Adipocyte (in vitro differentiated cells): ENCODE measurements at regions not wholly inside any gene's neighbourhood (a gene's known extent, or its start where the extent isn't known, plus 50 kb on each side); places are given as distances from the start of the nearest gene placed in this dataset.
"Not testable (repeated sequence)": the region's sequence is repeated elsewhere in the genome, so short reads cannot be mapped to it uniquely, and the experiment has no call there.

Experiments used
- DNase-seq: peaks from one replicate; pipeline ENCODE4 v3.0.0-alpha.2; 2015; ENCODE audit warnings: low read depth
- H3K27me3 ChIP-seq: replicated peaks from 2 replicates; pipeline ENCODE4 v1.7.0; 2013; ENCODE audit warnings: mild to moderate bottlenecking, low read length, moderate library complexity; ENCODE audit not compliant: control insufficient read depth, insufficient read depth
- H3K36me3 ChIP-seq: 2 replicates; pipeline ENCODE4 v1.7.0; 2013; ENCODE audit warnings: low read length, mild to moderate bottlenecking, moderate library complexity; ENCODE audit not compliant: control insufficient read depth, insufficient read depth, severe bottlenecking
- H3K4me1 ChIP-seq: 2 replicates; pipeline ENCODE4 v1.7.0; 2013; ENCODE audit warnings: mild to moderate bottlenecking, low read length, moderate library complexity; ENCODE audit not compliant: control insufficient read depth, insufficient read depth
- H3K4me3 ChIP-seq: 2 replicates; pipeline ENCODE4 v1.7.0; 2013; ENCODE audit warnings: mild to moderate bottlenecking, low read length, moderate library complexity
- H3K9ac ChIP-seq: 2 replicates; pipeline ENCODE4 v1.7.0; 2013; ENCODE audit warnings: mild to moderate bottlenecking, low read length, moderate library complexity
- H3K9me3 ChIP-seq: 2 replicates; pipeline ENCODE4 v1.7.0; 2013; ENCODE audit warnings: mild to moderate bottlenecking, low read length, moderate library complexity; ENCODE audit not compliant: control insufficient read depth

- Histone ChIP-seq H3K4me3 (no peak overlapping the region), H3K9me3 (no peaks in the 10 kb centered on the region), H3K36me3 (no peaks in the 10 kb centered on the region), H3K9ac (no peak overlapping the region), H3K4me1 (no peaks in the 10 kb centered on the region), H3K27me3 (peaks cover 8% of the 10 kb centered on the region)
- no peak for DNase-seq
Measured at GRCh38 chr14:21933681-21934080, 260.1 kb upstream of the OR4E1 start.

DNA sequence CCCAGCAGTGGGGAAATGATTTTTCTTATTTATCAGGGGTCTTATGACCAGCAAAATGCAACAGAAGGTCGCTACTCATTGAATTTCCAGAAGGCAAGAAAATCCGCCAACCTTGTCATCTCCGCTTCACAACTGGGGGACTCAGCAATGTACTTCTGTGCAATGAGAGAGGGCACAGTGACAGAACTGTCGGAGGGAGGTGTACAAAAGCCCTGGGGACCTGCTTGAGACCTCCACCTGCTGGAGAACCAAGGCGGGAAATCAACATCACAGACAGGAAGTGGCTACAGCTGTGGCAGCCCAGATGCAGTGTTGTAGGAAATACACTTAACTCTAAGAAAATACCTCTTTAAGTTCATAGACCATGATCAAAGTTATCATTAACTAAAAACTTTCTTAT, 250.9 kb upstream of the OR4E1 start:
- Histone ChIP-seq H3K9me3 (no peaks in the 10 kb centered on the region), H3K4me3 (no peak overlapping the region), H3K27me3 (peaks cover 13% of the 10 kb centered on the region), H3K36me3 (no peaks in the 10 kb centered on the region), H3K9ac (no peak overlapping the region), H3K4me1 (no peaks in the 10 kb centered on the region)
- no peak for DNase-seq

DNA sequence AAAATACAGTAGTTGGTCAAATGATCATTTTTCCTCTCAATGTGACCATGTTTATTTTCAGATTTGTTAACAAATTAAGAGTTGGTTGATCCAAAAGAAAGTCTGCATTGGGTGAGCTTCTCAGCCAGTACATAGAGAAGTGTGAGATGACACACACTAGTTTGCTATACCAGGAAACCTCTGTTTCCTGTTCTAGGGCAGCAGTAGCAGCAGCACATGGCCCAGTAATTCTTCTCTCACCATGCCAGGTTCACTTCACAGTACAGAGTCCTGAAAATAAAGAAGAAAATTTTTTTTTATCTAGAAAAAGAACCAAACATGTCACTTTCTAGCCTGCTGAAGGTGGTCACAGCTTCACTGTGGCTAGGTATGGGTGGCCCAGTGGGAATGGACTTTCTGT, 250.2 kb upstream of the OR4E1 start:
- Histone ChIP-seq H3K4me3 (no peak overlapping the region), H3K36me3 (no peaks in the 10 kb centered on the region), H3K27me3 (peaks cover 13% of the 10 kb centered on the region), H3K9ac (no peak overlapping the region), H3K4me1 (no peaks in the 10 kb centered on the region), H3K9me3 (no peaks in the 10 kb centered on the region)
- DNase-seq, result no peak

- Histone ChIP-seq H3K9me3 (no peaks in the 10 kb centered on the region), H3K4me1 (no peaks in the 10 kb centered on the region), H3K4me3 (no peak overlapping the region), H3K9ac (no peak overlapping the region), H3K27me3 (peaks cover 11% of the 10 kb centered on the region), H3K36me3 (no peaks in the 10 kb centered on the region)
- DNase-seq, result no peak
Measured at GRCh38 chr14:21921453-21921852, 247.8 kb upstream of the OR4E1 start.

DNA sequence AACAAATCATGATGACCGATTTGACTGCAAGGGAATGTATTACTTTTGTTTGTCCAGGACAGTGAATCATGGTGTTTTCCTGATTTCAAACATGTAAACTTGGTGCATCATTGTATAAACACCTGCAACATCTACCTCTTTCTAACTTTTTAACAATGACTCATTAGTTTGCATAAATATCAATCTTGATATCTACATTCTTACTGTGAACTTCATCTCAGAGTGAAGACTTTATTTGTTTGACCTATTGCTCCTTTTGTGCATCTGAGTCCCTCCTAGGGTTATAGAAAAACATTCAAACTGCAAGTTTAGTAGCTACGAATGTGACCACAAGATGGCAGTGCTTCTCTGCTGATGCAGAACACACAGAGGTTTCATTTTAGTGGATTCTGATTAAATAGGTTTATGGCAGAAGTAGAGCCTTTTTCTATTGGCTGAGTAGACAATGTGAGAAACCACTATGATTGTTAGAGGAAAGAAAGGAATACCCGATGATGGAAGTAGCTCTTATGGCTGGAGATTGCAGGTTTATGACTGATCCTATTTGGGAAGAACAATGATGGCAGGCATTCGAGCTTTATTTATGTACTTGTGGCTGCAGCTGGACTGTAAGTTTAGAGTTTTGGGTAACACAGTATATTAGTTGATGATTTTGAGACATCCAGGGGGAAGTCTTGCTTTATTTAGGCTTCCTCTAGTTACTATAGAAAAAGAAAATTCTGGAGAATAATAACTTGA, 244.2 kb upstream of the OR4E1 start:
- H3K9ac ChIP-seq, result no peak overlapping the region
- peak; percentile 64 for DNase-seq
- H3K4me3 ChIP-seq, result peak overlapping the region; percentile 9
- H3K4me1 ChIP-seq, result peaks cover 12% of the 10 kb centered on the region
- H3K9me3 ChIP-seq, result no peaks in the 10 kb centered on the region
- H3K36me3 ChIP-seq, result no peaks in the 10 kb centered on the region
- H3K27me3 ChIP-seq, result no peaks in the 10 kb centered on the region

- no peaks in the 10 kb centered on the region for H3K36me3 ChIP-seq
- no peak for DNase-seq
- H3K9ac ChIP-seq, result no peak overlapping the region
- H3K9me3 ChIP-seq, result no peaks in the 10 kb centered on the region
- no peaks in the 10 kb centered on the region for H3K27me3 ChIP-seq
- no peak overlapping the region for H3K4me3 ChIP-seq
- H3K4me1 ChIP-seq, result peaks cover 12% of the 10 kb centered on the region
Measured at GRCh38 chr14:21915826-21916225, 242.2 kb upstream of the OR4E1 start.

DNA sequence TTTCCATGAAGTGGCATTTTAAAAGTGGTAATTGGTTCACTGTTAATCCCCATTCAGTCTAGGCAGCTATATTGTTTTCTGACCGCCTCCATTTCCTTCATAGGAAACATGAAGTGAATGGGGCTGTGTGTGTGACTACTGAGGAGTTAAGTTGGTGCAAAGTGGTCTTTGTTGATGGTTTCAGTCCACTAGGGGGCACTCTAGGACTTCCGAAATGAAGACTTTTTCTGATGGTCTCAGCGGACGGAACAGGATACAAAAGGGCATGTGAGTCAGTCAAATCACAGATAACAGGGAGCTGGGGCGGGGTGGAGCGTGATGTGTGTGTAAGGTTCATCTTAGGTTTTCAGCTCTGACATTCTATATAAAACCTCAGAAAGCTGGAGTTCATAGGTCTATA, 240.1 kb upstream of the OR4E1 start:
- H3K9me3 ChIP-seq, result no peaks in the 10 kb centered on the region
- H3K4me3 ChIP-seq, result no peak overlapping the region
- H3K27me3 ChIP-seq, result peaks cover 5% of the 10 kb centered on the region
- H3K36me3 ChIP-seq, result no peaks in the 10 kb centered on the region
- peaks cover 12% of the 10 kb centered on the region for H3K4me1 ChIP-seq
- peak; percentile 16 for DNase-seq
- no peak overlapping the region for H3K9ac ChIP-seq

DNA sequence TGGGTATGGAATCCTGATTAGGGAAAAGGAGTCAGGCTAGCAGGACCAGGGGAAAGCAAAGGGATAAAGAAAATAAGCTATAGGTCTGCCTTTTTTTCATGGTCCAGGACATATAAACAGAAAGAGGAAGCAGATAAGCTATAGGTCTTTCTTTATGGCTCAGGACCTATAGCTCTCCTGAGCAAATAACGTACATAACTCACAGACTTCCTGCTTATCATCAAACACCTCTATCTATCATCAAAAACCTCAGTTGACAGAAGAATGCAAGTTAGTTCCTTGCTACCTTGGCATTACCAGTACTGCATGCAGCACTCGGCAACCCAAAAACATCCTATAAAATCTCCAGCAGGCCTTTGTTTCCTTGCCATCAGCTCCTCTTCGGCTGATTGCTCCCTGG, 238.7 kb upstream of the OR4E1 start:
- Histone ChIP-seq H3K9me3 (no peaks in the 10 kb centered on the region), H3K4me3 (no peak overlapping the region), H3K9ac (no peak overlapping the region), H3K27me3 (peaks cover 12% of the 10 kb centered on the region), H3K36me3 (no peaks in the 10 kb centered on the region), H3K4me1 (peaks cover 12% of the 10 kb centered on the region)
- DNase-seq, result no peak

DNA sequence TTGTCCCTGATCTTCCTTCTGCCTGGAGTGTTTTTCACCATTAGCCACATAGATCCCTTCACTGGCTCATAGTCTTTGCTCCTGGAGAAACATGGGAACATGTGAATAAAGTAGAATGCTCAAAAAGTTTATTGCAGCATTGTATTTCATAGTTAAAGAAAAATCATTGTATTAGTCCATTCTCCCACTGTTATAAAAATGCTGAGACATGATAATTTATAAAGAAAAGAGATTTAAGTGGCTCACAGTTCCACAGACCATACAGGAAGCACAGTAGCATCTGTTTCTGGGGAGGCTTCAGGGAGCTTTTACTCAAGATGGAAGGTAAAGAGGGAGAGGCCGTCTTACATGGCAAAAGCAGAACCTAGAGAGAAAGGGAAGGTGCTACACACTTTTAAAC, 238.3 kb upstream of the OR4E1 start:
- Histone ChIP-seq H3K27me3 (peaks cover 17% of the 10 kb centered on the region), H3K9ac (no peak overlapping the region)

DNA sequence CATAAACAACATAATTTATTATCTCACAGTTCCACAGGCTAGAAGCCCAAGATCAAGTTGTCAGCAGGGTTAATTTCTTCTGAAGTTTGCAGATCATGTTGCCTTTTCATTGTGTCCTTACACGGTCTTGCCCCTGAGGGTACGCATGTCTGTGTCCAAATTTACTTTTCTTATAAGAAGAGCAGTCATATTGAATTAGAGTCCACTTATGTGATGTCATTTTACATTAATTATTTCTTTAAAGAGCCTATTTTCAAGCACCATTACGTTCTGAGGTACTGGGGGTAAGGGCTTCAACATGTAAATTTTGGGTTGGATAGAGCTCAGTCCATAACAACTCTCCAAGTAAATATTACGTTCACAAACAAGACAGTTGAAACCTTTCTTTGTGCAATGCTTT, 236.6 kb upstream of the OR4E1 start:
- no peak overlapping the region for H3K4me3 ChIP-seq
- no peaks in the 10 kb centered on the region for H3K36me3 ChIP-seq
- H3K27me3 ChIP-seq, result peaks cover 30% of the 10 kb centered on the region
- no peak for DNase-seq
- no peaks in the 10 kb centered on the region for H3K9me3 ChIP-seq
- H3K4me1 ChIP-seq, result peaks cover 4% of the 10 kb centered on the region
- H3K9ac ChIP-seq, result no peak overlapping the region

More for the DNA sequence above, 238.3 kb upstream of the OR4E1 start:
- Histone ChIP-seq H3K4me3 (no peak overlapping the region), H3K36me3 (no peaks in the 10 kb centered on the region), H3K9me3 (no peaks in the 10 kb centered on the region), H3K4me1 (peaks cover 12% of the 10 kb centered on the region)
- DNase-seq, result no peak

DNA sequence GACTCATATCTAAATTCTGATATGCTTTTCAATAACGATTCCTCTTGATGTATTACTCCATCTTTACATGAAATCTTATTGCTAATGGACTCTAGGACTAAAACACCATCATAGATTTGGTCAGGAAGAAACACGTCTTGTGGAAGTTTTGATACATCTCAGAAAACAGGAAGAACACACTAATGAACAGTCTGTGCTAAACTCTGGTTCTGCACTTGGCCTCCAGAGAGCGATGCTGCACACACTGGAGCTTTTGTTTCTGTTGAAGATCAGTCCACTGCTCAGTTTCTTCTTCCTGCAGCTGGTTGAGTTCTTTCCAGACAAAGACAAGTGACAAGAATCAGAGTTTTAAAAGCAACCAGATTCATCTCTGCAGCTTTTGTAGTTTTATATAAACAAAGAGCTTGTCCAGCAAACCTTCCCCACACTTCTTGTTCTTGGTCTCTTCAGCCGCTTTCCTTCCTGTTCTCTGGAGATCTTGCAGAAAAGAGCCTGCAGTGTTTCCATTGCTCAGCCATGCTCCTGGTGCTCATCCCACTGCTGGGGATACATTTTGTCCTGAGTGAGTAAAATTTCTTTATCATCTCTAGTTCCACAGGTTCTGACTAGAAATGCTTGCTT, 229.1 kb upstream of the OR4E1 start:
- Histone ChIP-seq H3K36me3 (no peaks in the 10 kb centered on the region), H3K27me3 (peaks cover 32% of the 10 kb centered on the region), H3K4me1 (no peaks in the 10 kb centered on the region), H3K9me3 (no peaks in the 10 kb centered on the region), H3K4me3 (no peak overlapping the region), H3K9ac (no peak overlapping the region)
- DNase-seq, result no peak

- not testable (repeated sequence) for H3K4me3 ChIP-seq, H3K9me3 ChIP-seq, H3K4me1 ChIP-seq, DNase-seq, H3K36me3 ChIP-seq, H3K9ac ChIP-seq, H3K27me3 ChIP-seq
Measured at GRCh38 chr14:21894898-21895194, 221.2 kb upstream of the OR4E1 start.
